ENCODE measurements at regions not wholly inside any gene's neighbourhood (a gene's known extent, or its start where the extent isn't known, plus 50 kb on each side); places are given as distances from the start of the nearest gene placed in this dataset.

DNA sequence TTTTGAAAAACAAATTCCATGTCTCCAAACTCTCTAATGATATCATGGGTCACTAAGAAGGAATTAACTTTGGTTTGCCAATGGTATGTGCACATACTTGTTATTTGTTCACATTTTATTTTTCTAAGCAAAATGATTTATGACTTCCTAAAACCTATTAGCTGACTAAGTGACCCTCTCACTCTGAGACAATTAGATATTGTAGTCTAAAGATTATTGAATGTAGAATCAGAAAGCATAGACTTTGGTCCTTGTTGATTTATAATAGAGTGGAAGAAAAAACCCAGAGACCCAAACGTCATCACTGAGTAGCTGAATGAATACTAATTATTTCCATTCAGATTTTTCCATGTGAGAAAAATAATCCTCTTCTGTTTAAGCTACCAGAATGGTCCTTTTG is 243.5 kb upstream of the ANO3 start:
- Histone ChIP-seq H3K4me1 (ENCODE audit: control insufficient read depth, low read depth, low read length) (no peaks in the 10 kb centered on the region), H2BK15ac (replicated peaks; ENCODE audit: low read depth) (no peak overlapping the region), H3K36me3 (ENCODE audit: control insufficient read depth, insufficient read depth, low read length) (no peaks in the 10 kb centered on the region), H2AK5ac (ENCODE audit: low read length) (no peak overlapping the region), H2BK5ac (ENCODE audit: low read length) (no peak overlapping the region), H4K8ac (ENCODE audit: low read depth, low read length) (no peak overlapping the region), H3K4me2 (ENCODE audit: low read length) (no peak overlapping the region), H3K27ac (ENCODE audit: low read depth, low read length) (no peak overlapping the region), H3K79me1 (ENCODE audit: low read length) (no peaks in the 10 kb centered on the region), H2BK120ac (ENCODE audit: low read depth, low read length) (no peak overlapping the region), H3K27me3 (ENCODE audit: insufficient read depth, low read length, poor library complexity) (no peaks in the 10 kb centered on the region), H3K79me2 (ENCODE audit: control insufficient read depth, insufficient read depth, low read length) (no peaks in the 10 kb centered on the region), H3K4me3 (ENCODE audit: low read length) (no peak overlapping the region), H3K23ac (ENCODE audit: low read length) (no peak overlapping the region), H4K5ac (ENCODE audit: low read length) (no peak overlapping the region), H3K56ac (ENCODE audit: low read length) (no peak overlapping the region), H3K4ac (ENCODE audit: low read depth, low read length) (no peak overlapping the region), H3K9ac (ENCODE audit: low read length) (no peak overlapping the region), H3K18ac (ENCODE audit: low read length) (no peak overlapping the region)
- DNase-seq: no peak
- WGBS (ENCODE audit: extremely low coverage, insufficient coverage, low lambda C conversion rate): no CpG with 5 or more reads among the region's 1 CpG

- DNase-seq: no peak
- Histone ChIP-seq H3K79me1 (ENCODE audit: low read length) (no peaks in the 10 kb centered on the region), H2BK15ac (replicated peaks; ENCODE audit: low read depth) (no peak overlapping the region), H3K4me2 (ENCODE audit: low read length) (no peak overlapping the region), H3K36me3 (ENCODE audit: control insufficient read depth, insufficient read depth, low read length) (no peaks in the 10 kb centered on the region), H3K56ac (ENCODE audit: low read length) (no peak overlapping the region), H3K4ac (ENCODE audit: low read depth, low read length) (no peak overlapping the region), H4K5ac (ENCODE audit: low read length) (no peak overlapping the region), H4K8ac (ENCODE audit: low read depth, low read length) (no peak overlapping the region), H3K27ac (ENCODE audit: low read depth, low read length) (no peak overlapping the region), H3K4me1 (ENCODE audit: control insufficient read depth, low read depth, low read length) (no peaks in the 10 kb centered on the region), H3K4me3 (ENCODE audit: low read length) (no peak overlapping the region), H3K9ac (ENCODE audit: low read length) (no peak overlapping the region), H3K23ac (ENCODE audit: low read length) (no peak overlapping the region), H3K79me2 (ENCODE audit: control insufficient read depth, insufficient read depth, low read length) (no peaks in the 10 kb centered on the region), H3K27me3 (ENCODE audit: insufficient read depth, low read length, poor library complexity) (no peaks in the 10 kb centered on the region), H2AK5ac (ENCODE audit: low read length) (no peak overlapping the region), H2BK5ac (ENCODE audit: low read length) (no peak overlapping the region), H3K18ac (ENCODE audit: low read length) (no peak overlapping the region), H2BK120ac (ENCODE audit: low read depth, low read length) (no peak overlapping the region)
- WGBS (ENCODE audit: extremely low coverage, insufficient coverage, low lambda C conversion rate): no CpG with 5 or more reads among the region's 3 CpGs
Observed at GRCh38 chr11:26090651-26091050, 241.3 kb upstream of the ANO3 start.

DNA sequence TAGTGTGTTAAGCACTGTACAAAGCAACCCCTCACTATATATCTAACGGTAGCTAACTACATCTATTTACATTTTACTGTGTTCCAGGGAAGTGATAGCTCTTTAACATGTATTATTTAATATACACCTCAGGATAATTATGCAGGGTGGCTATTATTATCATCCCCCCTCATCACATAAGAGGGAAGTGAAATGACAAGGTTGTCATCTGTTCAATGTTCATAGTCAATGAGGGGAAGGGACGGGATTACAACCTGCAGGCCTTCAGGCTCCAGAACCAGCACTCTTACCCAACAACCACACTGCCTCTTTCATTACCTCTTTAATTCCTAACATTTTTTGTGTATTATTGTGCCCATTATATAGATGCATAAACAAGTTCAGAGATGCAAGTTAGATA is 238.7 kb upstream of the ANO3 start:
- WGBS (ENCODE audit: extremely low coverage, insufficient coverage, low lambda C conversion rate): no CpG with 5 or more reads among the region's 2 CpGs
- Histone ChIP-seq H4K8ac (ENCODE audit: low read depth, low read length) (no peak overlapping the region), H3K36me3 (ENCODE audit: control insufficient read depth, insufficient read depth, low read length) (no peaks in the 10 kb centered on the region), H2BK5ac (ENCODE audit: low read length) (no peak overlapping the region), H3K27me3 (ENCODE audit: insufficient read depth, low read length, poor library complexity) (no peaks in the 10 kb centered on the region), H3K56ac (ENCODE audit: low read length) (no peak overlapping the region), H4K5ac (ENCODE audit: low read length) (no peak overlapping the region), H3K4me2 (ENCODE audit: low read length) (no peak overlapping the region), H3K27ac (ENCODE audit: low read depth, low read length) (no peak overlapping the region), H3K4me3 (ENCODE audit: low read length) (no peak overlapping the region), H2BK15ac (replicated peaks; ENCODE audit: low read depth) (no peak overlapping the region), H2AK5ac (ENCODE audit: low read length) (no peak overlapping the region), H3K23ac (ENCODE audit: low read length) (no peak overlapping the region), H3K4ac (ENCODE audit: low read depth, low read length) (no peak overlapping the region), H3K79me1 (ENCODE audit: low read length) (no peaks in the 10 kb centered on the region), H3K9ac (ENCODE audit: low read length) (no peak overlapping the region), H2BK120ac (ENCODE audit: low read depth, low read length) (no peak overlapping the region), H3K79me2 (ENCODE audit: control insufficient read depth, insufficient read depth, low read length) (no peaks in the 10 kb centered on the region), H3K18ac (ENCODE audit: low read length) (no peak overlapping the region), H3K4me1 (ENCODE audit: control insufficient read depth, low read depth, low read length) (no peaks in the 10 kb centered on the region)
- DNase-seq: no peak

- no peak overlapping the region for H3K4me2 ChIP-seq (ENCODE audit: low read length)
- no peak overlapping the region for H2BK120ac ChIP-seq (ENCODE audit: low read depth, low read length)
- no peak overlapping the region for H2BK15ac ChIP-seq (replicated peaks; ENCODE audit: low read depth)
- H3K79me2 ChIP-seq (ENCODE audit: control insufficient read depth, insufficient read depth, low read length): no peaks in the 10 kb centered on the region
- no peak overlapping the region for H3K9ac ChIP-seq (ENCODE audit: low read length)
- no peak overlapping the region for H3K27ac ChIP-seq (ENCODE audit: low read depth, low read length)
- H3K18ac ChIP-seq (ENCODE audit: low read length): no peak overlapping the region
- no peaks in the 10 kb centered on the region for H3K79me1 ChIP-seq (ENCODE audit: low read length)
- no CpG with 5 or more reads among the region's 5 CpGs for WGBS (ENCODE audit: extremely low coverage, insufficient coverage, low lambda C conversion rate)
- no peak overlapping the region for H2BK5ac ChIP-seq (ENCODE audit: low read length)
- H4K8ac ChIP-seq (ENCODE audit: low read depth, low read length): no peak overlapping the region
- H3K23ac ChIP-seq (ENCODE audit: low read length): no peak overlapping the region
- no peak overlapping the region for H3K56ac ChIP-seq (ENCODE audit: low read length)
- peak; percentile 26 for DNase-seq
- no peak overlapping the region for H2AK5ac ChIP-seq (ENCODE audit: low read length)
- no peak overlapping the region for H4K5ac ChIP-seq (ENCODE audit: low read length)
- no peaks in the 10 kb centered on the region for H3K36me3 ChIP-seq (ENCODE audit: control insufficient read depth, insufficient read depth, low read length)
- H3K27me3 ChIP-seq (ENCODE audit: insufficient read depth, low read length, poor library complexity): no peaks in the 10 kb centered on the region
- no peak overlapping the region for H3K4ac ChIP-seq (ENCODE audit: low read depth, low read length)
- no peaks in the 10 kb centered on the region for H3K4me1 ChIP-seq (ENCODE audit: control insufficient read depth, low read depth, low read length)
- H3K4me3 ChIP-seq (ENCODE audit: low read length): no peak overlapping the region
Observed at GRCh38 chr11:26095340-26095739, 236.6 kb upstream of the ANO3 start.

DNA sequence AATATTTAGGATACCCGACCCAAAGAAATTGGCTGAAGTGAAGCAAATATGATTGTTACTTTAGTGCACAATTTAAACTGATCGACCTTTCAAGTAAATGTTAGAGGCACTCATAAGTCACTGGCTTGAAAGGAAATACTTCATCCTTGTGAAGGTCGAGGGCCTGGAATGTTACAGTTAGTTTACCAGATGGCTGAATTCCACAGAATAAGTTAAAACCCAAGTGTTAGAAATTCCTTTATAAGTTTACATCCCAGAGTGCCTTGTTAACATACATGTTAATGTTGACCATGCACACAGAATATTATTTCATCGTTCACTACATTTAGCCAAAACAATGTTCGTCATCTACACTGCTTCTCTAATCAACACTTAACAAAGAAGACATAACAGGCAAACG is 235.5 kb upstream of the ANO3 start:
- peak; percentile 34 for DNase-seq
- Histone ChIP-seq H3K9ac (ENCODE audit: low read length) (no peak overlapping the region), H3K36me3 (ENCODE audit: control insufficient read depth, insufficient read depth, low read length) (no peaks in the 10 kb centered on the region)

DNA sequence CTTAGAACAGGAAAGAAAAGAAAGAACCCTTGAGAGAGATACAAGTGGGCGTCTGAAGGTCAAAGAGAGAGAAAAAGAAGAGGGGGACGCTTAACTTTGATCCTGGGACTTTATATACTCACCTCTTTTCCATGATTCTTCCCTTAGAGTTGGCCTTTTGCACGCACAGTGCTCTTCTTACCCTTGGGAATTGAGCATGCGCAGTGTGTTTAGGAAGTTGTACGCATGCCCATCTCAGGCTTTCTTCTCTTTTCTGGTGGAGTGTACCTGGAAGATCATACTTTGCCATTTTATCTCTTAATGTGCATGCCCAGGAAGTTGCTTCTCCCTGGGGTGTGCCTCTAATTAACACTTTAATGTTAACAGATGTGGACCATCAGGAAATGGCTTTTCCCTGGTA is 229.6 kb upstream of the ANO3 start:
- H3K36me3 ChIP-seq (ENCODE audit: control insufficient read depth, insufficient read depth, low read length): no peaks in the 10 kb centered on the region
- H3K4me2 ChIP-seq (ENCODE audit: low read length): no peak overlapping the region
- H3K79me2 ChIP-seq (ENCODE audit: control insufficient read depth, insufficient read depth, low read length): no peaks in the 10 kb centered on the region
- H3K4me1 ChIP-seq (ENCODE audit: control insufficient read depth, low read depth, low read length): no peaks in the 10 kb centered on the region
- H3K79me1 ChIP-seq (ENCODE audit: low read length): no peaks in the 10 kb centered on the region
- no peak overlapping the region for H2BK15ac ChIP-seq (replicated peaks; ENCODE audit: low read depth)
- no peak overlapping the region for H2BK120ac ChIP-seq (ENCODE audit: low read depth, low read length)
- no peak overlapping the region for H4K8ac ChIP-seq (ENCODE audit: low read depth, low read length)
- H3K4ac ChIP-seq (ENCODE audit: low read depth, low read length): no peak overlapping the region
- H3K9ac ChIP-seq (ENCODE audit: low read length): no peak overlapping the region
- no peak overlapping the region for H4K5ac ChIP-seq (ENCODE audit: low read length)
- no peak overlapping the region for H3K4me3 ChIP-seq (ENCODE audit: low read length)
- no peak overlapping the region for H2BK5ac ChIP-seq (ENCODE audit: low read length)
- no peak for DNase-seq
- H3K27ac ChIP-seq (ENCODE audit: low read depth, low read length): no peak overlapping the region
- H3K18ac ChIP-seq (ENCODE audit: low read length): no peak overlapping the region
- no peak overlapping the region for H3K23ac ChIP-seq (ENCODE audit: low read length)
- H3K27me3 ChIP-seq (ENCODE audit: insufficient read depth, low read length, poor library complexity): no peaks in the 10 kb centered on the region
- WGBS (ENCODE audit: extremely low coverage, insufficient coverage, low lambda C conversion rate): no CpG with 5 or more reads among the region's 5 CpGs
- H3K56ac ChIP-seq (ENCODE audit: low read length): no peak overlapping the region
- no peak overlapping the region for H2AK5ac ChIP-seq (ENCODE audit: low read length)

More for the DNA sequence above, 235.5 kb upstream of the ANO3 start:
- no CpG with 5 or more reads among the region's 6 CpGs for WGBS (ENCODE audit: extremely low coverage, insufficient coverage, low lambda C conversion rate)
- no peak overlapping the region for H3K56ac ChIP-seq (ENCODE audit: low read length)
- H3K79me2 ChIP-seq (ENCODE audit: control insufficient read depth, insufficient read depth, low read length): no peaks in the 10 kb centered on the region
- H2AK5ac ChIP-seq (ENCODE audit: low read length): no peak overlapping the region
- no peaks in the 10 kb centered on the region for H3K27me3 ChIP-seq (ENCODE audit: insufficient read depth, low read length, poor library complexity)
- H4K8ac ChIP-seq (ENCODE audit: low read depth, low read length): no peak overlapping the region
- no peaks in the 10 kb centered on the region for H3K4me1 ChIP-seq (ENCODE audit: control insufficient read depth, low read depth, low read length)
- no peak overlapping the region for H3K4me3 ChIP-seq (ENCODE audit: low read length)
- no peak overlapping the region for H3K18ac ChIP-seq (ENCODE audit: low read length)
- no peak overlapping the region for H3K27ac ChIP-seq (ENCODE audit: low read depth, low read length)
- no peak overlapping the region for H3K4me2 ChIP-seq (ENCODE audit: low read length)
- no peaks in the 10 kb centered on the region for H3K79me1 ChIP-seq (ENCODE audit: low read length)
- H3K23ac ChIP-seq (ENCODE audit: low read length): no peak overlapping the region
- no peak overlapping the region for H2BK120ac ChIP-seq (ENCODE audit: low read depth, low read length)
- H2BK15ac ChIP-seq (replicated peaks; ENCODE audit: low read depth): no peak overlapping the region
- H4K5ac ChIP-seq (ENCODE audit: low read length): no peak overlapping the region
- H3K4ac ChIP-seq (ENCODE audit: low read depth, low read length): no peak overlapping the region
- no peak overlapping the region for H2BK5ac ChIP-seq (ENCODE audit: low read length)

Measured in mesendoderm (in vitro differentiated cells).